ENCODE measurements at regions not wholly inside any gene's neighbourhood (a gene's known extent, or its start where the extent isn't known, plus 50 kb on each side); places are given as distances from the start of the nearest gene placed in this dataset.

GRCh38 chr14:42130815-42131214, 524.1 kb downstream of the LRFN5 start:
- ATAC-seq (ENCODE audit: low read depth) (no peak), DNase-seq (ENCODE audit: low spot score in 2 of 2) (no peak)
- H3K27ac Mint-ChIP-seq: no peak overlapping the region
- H3K27me3 Mint-ChIP-seq: no peaks in the 10 kb centered on the region
- peaks cover 4% of the 10 kb centered on the region for H3K9me3 Mint-ChIP-seq
- no peak overlapping the region for H3K4me3 Mint-ChIP-seq
- no peaks in the 10 kb centered on the region for H3K4me1 Mint-ChIP-seq
- H3K36me3 Mint-ChIP-seq: no peaks in the 10 kb centered on the region

GRCh38 chr14:42123526-42123925, 516.9 kb downstream of the LRFN5 start:
- Mint-ChIP-seq H3K27me3 (no peaks in the 10 kb centered on the region), H3K27ac (no peak overlapping the region), H3K36me3 (no peaks in the 10 kb centered on the region)

GRCh38 chr14:42113358-42114069, 506.8 kb downstream of the LRFN5 start:
- ATAC-seq (ENCODE audit: low read depth): no peak
- Mint-ChIP-seq H3K27ac (no peak overlapping the region), H3K4me3 (no peak overlapping the region), H3K27me3 (no peaks in the 10 kb centered on the region), H3K36me3 (no peaks in the 10 kb centered on the region), H3K9me3 (peaks cover 1% of the 10 kb centered on the region), H3K4me1 (no peaks in the 10 kb centered on the region)
- DNase-seq (ENCODE audit: low spot score in 2 of 2): no peak

More at GRCh38 chr14:42123526-42123925, 516.9 kb downstream of the LRFN5 start:
- Mint-ChIP-seq H3K9me3 (peaks cover 4% of the 10 kb centered on the region), H3K4me1 (no peaks in the 10 kb centered on the region), H3K4me3 (no peak overlapping the region)
- no peak for DNase-seq (ENCODE audit: low spot score in 2 of 2)
- ATAC-seq (ENCODE audit: low read depth): no peak

- H3K4me1 Mint-ChIP-seq: no peaks in the 10 kb centered on the region
- H3K27me3 Mint-ChIP-seq: no peaks in the 10 kb centered on the region
- H3K4me3 Mint-ChIP-seq: no peak overlapping the region
- ATAC-seq (ENCODE audit: low read depth) (no peak), DNase-seq (ENCODE audit: low spot score in 2 of 2) (no peak)
- no peak overlapping the region for H3K27ac Mint-ChIP-seq
- no peaks in the 10 kb centered on the region for H3K36me3 Mint-ChIP-seq
- H3K9me3 Mint-ChIP-seq: no peaks in the 10 kb centered on the region
These were observed 505.4 kb downstream of the LRFN5 start for GRCh38 chr14:42112108-42112507.

- Mint-ChIP-seq H3K9me3 (no peaks in the 10 kb centered on the region), H3K4me3 (no peak overlapping the region), H3K27me3 (no peaks in the 10 kb centered on the region), H3K4me1 (no peaks in the 10 kb centered on the region), H3K27ac (no peak overlapping the region), H3K36me3 (no peaks in the 10 kb centered on the region)
- DNase-seq (ENCODE audit: low spot score in 2 of 2): no peak
- no peak for ATAC-seq (ENCODE audit: low read depth)
These were observed 504.7 kb downstream of the LRFN5 start for GRCh38 chr14:42111355-42111754.

GRCh38 chr14:42110167-42110566, 503.5 kb downstream of the LRFN5 start:
- no peak overlapping the region for H3K4me3 Mint-ChIP-seq
- H3K27ac Mint-ChIP-seq: no peak overlapping the region
- no peaks in the 10 kb centered on the region for H3K9me3 Mint-ChIP-seq
- no peaks in the 10 kb centered on the region for H3K36me3 Mint-ChIP-seq
- no peaks in the 10 kb centered on the region for H3K4me1 Mint-ChIP-seq
- ATAC-seq (ENCODE audit: low read depth) (peak; percentile 42), DNase-seq (ENCODE audit: low spot score in 2 of 2) (no peak)
- no peaks in the 10 kb centered on the region for H3K27me3 Mint-ChIP-seq

DNA sequence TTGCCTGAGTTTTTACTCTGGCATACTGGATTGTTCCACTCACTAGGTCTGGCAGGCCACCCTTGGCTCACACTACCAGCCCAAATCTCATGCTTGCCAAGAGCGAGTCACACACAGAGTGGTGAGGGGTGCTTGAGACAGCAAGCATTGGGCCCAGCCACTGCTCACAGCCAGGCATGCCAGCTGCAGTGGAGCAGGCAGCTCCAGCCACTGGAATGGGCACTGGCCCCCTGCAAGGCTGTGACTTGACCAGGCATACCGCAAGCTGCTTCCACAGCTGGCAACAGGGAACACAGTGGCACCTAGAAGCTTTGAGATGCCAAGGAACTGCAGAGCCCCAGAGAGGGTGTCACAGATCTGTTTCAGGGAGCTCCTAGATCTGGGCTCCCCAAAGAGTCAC, 488.5 kb downstream of the LRFN5 start:
- Mint-ChIP-seq H3K9me3 (peaks cover 8% of the 10 kb centered on the region), H3K27ac (no peak overlapping the region), H3K4me3 (no peak overlapping the region), H3K4me1 (no peaks in the 10 kb centered on the region), H3K36me3 (no peaks in the 10 kb centered on the region), H3K27me3 (no peaks in the 10 kb centered on the region)
- no peak for ATAC-seq (ENCODE audit: low read depth)
- DNase-seq (ENCODE audit: low spot score in 2 of 2): no peak

DNA sequence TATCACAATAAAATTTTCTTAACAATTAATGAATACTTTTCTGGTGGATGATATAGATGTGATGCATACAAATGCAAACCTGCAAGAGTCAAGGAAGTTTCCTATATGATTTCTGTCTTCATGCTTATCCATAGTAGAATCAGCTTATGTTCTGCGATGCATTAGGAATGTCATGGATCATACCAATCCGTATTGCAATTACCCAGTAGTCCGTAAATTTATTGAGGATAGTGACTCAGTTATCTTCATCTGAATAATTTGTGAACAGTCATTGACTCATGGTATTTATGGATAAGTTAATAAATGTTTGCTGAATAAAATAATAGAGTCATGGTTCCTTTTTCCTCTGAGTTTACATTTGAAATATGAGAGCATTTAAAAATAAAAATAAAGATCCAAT, 483.4 kb downstream of the LRFN5 start:
- Mint-ChIP-seq H3K27me3 (no peaks in the 10 kb centered on the region), H3K4me1 (no peaks in the 10 kb centered on the region), H3K9me3 (peaks cover 6% of the 10 kb centered on the region), H3K4me3 (no peak overlapping the region), H3K36me3 (no peaks in the 10 kb centered on the region), H3K27ac (no peak overlapping the region)
- DNase-seq (ENCODE audit: low spot score in 2 of 2) (no peak), ATAC-seq (ENCODE audit: low read depth) (no peak)

DNA sequence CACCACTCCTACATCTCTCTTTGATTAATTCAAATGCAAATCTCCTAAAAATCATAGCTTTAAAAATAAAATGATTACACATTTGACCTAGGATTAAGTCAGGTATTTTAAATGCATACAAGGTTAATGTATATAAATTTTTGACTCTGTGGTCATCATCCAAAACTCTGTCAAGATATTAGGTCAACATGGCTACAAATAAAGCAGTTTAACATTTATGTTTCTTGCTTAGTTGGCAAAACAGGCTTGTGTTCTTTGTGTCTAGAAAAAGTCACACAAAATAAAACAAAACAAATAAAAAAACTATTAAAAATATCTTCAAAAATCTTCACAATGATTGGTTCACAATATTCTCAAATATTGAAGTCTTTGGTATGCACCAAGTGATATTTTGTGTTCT, 473.2 kb downstream of the LRFN5 start:
- Mint-ChIP-seq H3K4me1 (no peaks in the 10 kb centered on the region), H3K27me3 (no peaks in the 10 kb centered on the region), H3K9me3 (peaks cover 1% of the 10 kb centered on the region), H3K4me3 (no peak overlapping the region), H3K27ac (no peak overlapping the region), H3K36me3 (no peaks in the 10 kb centered on the region)
- DNase-seq (ENCODE audit: low spot score in 2 of 2): no peak
- ATAC-seq (ENCODE audit: low read depth): no peak

DNA sequence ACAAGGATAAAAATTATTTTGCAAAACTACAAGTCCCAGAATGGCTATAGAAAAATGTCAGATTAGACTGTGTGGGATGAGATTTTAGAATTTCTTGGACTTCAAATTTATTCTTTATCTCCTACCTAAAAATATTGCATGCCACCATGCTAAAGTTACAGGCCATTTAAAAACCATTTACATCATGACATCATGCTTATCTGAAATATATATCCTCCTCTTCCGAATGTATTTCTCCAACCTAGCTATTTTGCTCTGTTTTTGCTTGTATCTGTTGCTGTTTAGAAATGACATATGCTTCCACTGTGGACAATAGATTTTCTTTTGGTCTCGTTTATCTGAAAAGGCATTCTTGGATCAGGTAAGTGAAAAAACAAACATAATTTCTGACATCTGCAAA, 471.7 kb downstream of the LRFN5 start:
- Mint-ChIP-seq H3K27me3 (no peaks in the 10 kb centered on the region), H3K9me3 (peaks cover 1% of the 10 kb centered on the region), H3K27ac (no peak overlapping the region), H3K4me3 (no peak overlapping the region), H3K36me3 (no peaks in the 10 kb centered on the region), H3K4me1 (no peaks in the 10 kb centered on the region)
- ATAC-seq (ENCODE audit: low read depth) (no peak), DNase-seq (ENCODE audit: low spot score in 2 of 2) (no peak)

GRCh38 chr14:42070031-42070430, 463.4 kb downstream of the LRFN5 start:
- H3K27me3 Mint-ChIP-seq: no peaks in the 10 kb centered on the region
- H3K9me3 Mint-ChIP-seq: peaks cover 2% of the 10 kb centered on the region
- ATAC-seq (ENCODE audit: low read depth) (no peak), DNase-seq (ENCODE audit: low spot score in 2 of 2) (no peak)
- no peaks in the 10 kb centered on the region for H3K36me3 Mint-ChIP-seq
- H3K4me3 Mint-ChIP-seq: no peak overlapping the region
- no peaks in the 10 kb centered on the region for H3K4me1 Mint-ChIP-seq
- no peak overlapping the region for H3K27ac Mint-ChIP-seq

DNA sequence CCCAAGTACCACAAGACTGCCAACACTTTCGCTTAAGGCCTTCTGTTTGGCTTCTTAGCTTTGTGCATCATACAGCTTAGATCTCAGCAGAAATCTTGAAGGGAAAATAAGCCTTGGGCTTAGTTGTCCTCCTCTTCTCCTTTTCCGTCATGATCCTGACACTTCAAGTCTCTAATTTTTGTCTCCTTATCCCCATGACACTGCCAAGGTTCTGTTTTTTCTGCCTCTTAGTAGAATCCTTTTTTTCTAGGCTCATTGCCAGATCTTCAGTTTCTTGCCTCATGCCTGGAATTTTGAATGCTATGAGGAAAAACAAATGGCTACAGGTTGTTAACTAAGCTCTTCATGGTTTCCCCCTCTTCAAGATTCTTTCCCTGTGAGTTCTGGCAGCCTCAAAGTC, 450.4 kb downstream of the LRFN5 start:
- DNase-seq (ENCODE audit: low spot score in 2 of 2) (no peak), ATAC-seq (ENCODE audit: low read depth) (no peak)
- Mint-ChIP-seq H3K9me3 (peaks cover 2% of the 10 kb centered on the region), H3K4me1 (no peaks in the 10 kb centered on the region), H3K36me3 (no peaks in the 10 kb centered on the region), H3K4me3 (no peak overlapping the region), H3K27me3 (no peaks in the 10 kb centered on the region), H3K27ac (no peak overlapping the region)

DNA sequence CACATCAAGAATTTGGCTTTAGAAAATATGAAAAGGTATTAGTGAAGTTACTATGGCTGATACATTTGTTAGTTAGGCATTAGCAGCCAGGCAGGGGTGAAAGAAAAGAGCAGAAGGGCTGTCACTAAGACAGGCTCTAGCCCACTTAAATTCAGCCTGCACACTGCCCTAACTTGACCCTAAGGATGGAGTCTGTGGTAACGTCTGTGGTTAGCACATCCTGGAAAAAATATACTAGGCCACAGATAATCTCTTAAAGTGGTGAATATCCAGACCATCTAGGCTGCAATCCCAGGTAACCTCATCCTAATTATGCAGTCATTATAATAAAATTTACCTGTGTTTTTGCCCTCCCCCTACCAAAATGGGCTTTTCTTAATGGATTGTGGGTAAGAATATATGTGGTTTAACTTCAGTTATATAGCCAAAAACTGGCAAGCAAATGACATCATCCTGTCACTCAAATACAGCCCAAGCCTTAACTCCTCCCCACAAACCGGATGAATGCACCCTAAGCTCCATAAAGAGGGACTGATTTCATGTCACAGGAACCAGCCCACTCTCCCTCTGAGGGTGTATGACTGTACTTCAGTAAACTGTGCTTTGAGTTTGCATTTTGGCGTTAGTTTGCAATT, 440.9 kb downstream of the LRFN5 start:
- ATAC-seq (ENCODE audit: low read depth): no peak
- Mint-ChIP-seq H3K4me1 (no peaks in the 10 kb centered on the region), H3K9me3 (no peaks in the 10 kb centered on the region), H3K27me3 (no peaks in the 10 kb centered on the region), H3K27ac (no peak overlapping the region), H3K36me3 (no peaks in the 10 kb centered on the region), H3K4me3 (no peak overlapping the region)
- no peak for DNase-seq (ENCODE audit: low spot score in 2 of 2)

DNA sequence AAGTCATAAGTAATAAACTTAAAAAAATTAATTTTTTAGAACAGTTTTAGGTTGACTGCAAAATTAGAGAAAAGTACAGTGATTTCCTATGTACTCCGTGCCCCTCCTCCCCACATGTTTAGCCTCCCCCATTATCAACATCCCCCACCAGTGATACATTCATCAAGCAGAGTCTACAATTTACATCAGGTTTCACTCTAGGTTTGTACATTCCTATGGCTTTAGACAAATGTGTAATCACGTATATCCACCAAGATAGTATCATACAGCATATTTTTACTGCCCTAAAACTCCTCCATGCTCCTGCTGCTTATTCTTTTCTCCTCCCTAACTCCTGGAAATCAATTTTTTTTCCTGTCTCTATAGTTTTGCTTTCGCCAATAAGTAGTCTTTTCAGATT, 438.7 kb downstream of the LRFN5 start:
- no peak for DNase-seq (ENCODE audit: low spot score in 2 of 2)
- no peaks in the 10 kb centered on the region for H3K4me1 Mint-ChIP-seq
- no peak overlapping the region for H3K27ac Mint-ChIP-seq

DNA sequence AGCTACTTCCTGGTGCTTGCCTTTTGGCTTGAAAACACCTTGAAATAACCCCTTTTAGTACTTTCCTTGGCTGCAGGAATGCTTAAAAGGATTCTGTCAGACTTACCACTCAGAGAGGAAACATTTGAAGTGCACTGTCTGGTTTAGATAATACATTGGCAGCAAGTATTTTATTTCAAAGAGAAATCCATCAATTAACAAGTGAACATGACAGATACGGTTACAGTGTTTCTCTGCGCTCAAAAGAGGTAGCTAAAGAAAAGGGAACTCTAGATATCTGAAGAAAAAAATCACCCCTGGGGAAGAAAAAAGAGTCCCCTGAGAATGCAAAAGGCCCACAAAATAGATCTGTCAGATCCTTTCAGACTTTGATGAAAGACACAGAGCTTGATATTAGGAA, 421.9 kb downstream of the LRFN5 start:
- peaks cover 1% of the 10 kb centered on the region for H3K9me3 Mint-ChIP-seq
- no peak overlapping the region for H3K4me3 Mint-ChIP-seq
- H3K27me3 Mint-ChIP-seq: no peaks in the 10 kb centered on the region
- H3K4me1 Mint-ChIP-seq: no peaks in the 10 kb centered on the region
- peak; percentile 78 for ATAC-seq (ENCODE audit: low read depth)
- DNase-seq (ENCODE audit: low spot score in 2 of 2): peak in 1 of 2 donors; percentile 1
- peak overlapping the region; percentile 61 for H3K27ac Mint-ChIP-seq
- H3K36me3 Mint-ChIP-seq: no peaks in the 10 kb centered on the region

More for the DNA sequence above, 438.7 kb downstream of the LRFN5 start:
- no peak overlapping the region for H3K4me3 Mint-ChIP-seq
- no peaks in the 10 kb centered on the region for H3K9me3 Mint-ChIP-seq
- no peaks in the 10 kb centered on the region for H3K36me3 Mint-ChIP-seq
- ATAC-seq (ENCODE audit: low read depth): no peak
- H3K27me3 Mint-ChIP-seq: no peaks in the 10 kb centered on the region

Measured in memory B cell (primary cell).